ENCODE measurements at regions not wholly inside any gene's neighbourhood (a gene's known extent, or its start where the extent isn't known, plus 50 kb on each side); places are given as distances from the start of the nearest gene placed in this dataset.
"Not testable (repeated sequence)": the region's sequence is repeated elsewhere in the genome, so short reads cannot be mapped to it uniquely, and the experiment has no call there.

GRCh38 chr16:29274055-29275035 is 132.2 kb downstream of the NPIPB11 start:
- TF ChIP-seq CTCF, POLR2A (IDR thresholded peaks at IDR 0.05): not testable (repeated sequence)

Measured in esophagus squamous epithelium (tissue), 4 donors.